ENCODE measurements at regions not wholly inside any gene's neighbourhood (a gene's known extent, or its start where the extent isn't known, plus 50 kb on each side); places are given as distances from the start of the nearest gene placed in this dataset.
"Not testable (repeated sequence)": the region's sequence is repeated elsewhere in the genome, so short reads cannot be mapped to it uniquely, and the experiment has no call there.

GRCh38 chr2:145925591-145925990, 1405.7 kb upstream of the ZEB2 start:
- DNase-seq = no peak

GRCh38 chr2:145919477-145919876, 1399.6 kb upstream of the ZEB2 start:
- no peak for DNase-seq

- no peak for DNase-seq
These were observed 1399.0 kb upstream of the ZEB2 start for GRCh38 chr2:145918951-145919350.

- DNase-seq = no peak
These were observed 1396.9 kb upstream of the ZEB2 start for GRCh38 chr2:145916799-145917198.

GRCh38 chr2:145914716-145915115, 1394.8 kb upstream of the ZEB2 start:
- no peak for DNase-seq

GRCh38 chr2:145910416-145910815, 1390.5 kb upstream of the ZEB2 start:
- no peak for DNase-seq

GRCh38 chr2:145909766-145910165, 1389.8 kb upstream of the ZEB2 start:
- DNase-seq = no peak

- DNase-seq = no peak
These were observed 1389.3 kb upstream of the ZEB2 start for GRCh38 chr2:145909175-145909755.

- no peak for DNase-seq
These were observed 1386.4 kb upstream of the ZEB2 start for GRCh38 chr2:145906354-145906753.

- DNase-seq = no peak
These were observed 1385.5 kb upstream of the ZEB2 start for GRCh38 chr2:145905371-145905770.

GRCh38 chr2:145897151-145897550, 1377.2 kb upstream of the ZEB2 start:
- no peak for DNase-seq

- DNase-seq = no peak
These were observed 1368.0 kb upstream of the ZEB2 start for GRCh38 chr2:145887915-145888314.

GRCh38 chr2:145880997-145881396, 1361.1 kb upstream of the ZEB2 start:
- not testable (repeated sequence) for DNase-seq

- DNase-seq = no peak
These were observed 1355.1 kb upstream of the ZEB2 start for GRCh38 chr2:145875016-145875415.

GRCh38 chr2:145874466-145874865, 1354.5 kb upstream of the ZEB2 start:
- no peak for DNase-seq

GRCh38 chr2:145864501-145864900, 1344.6 kb upstream of the ZEB2 start:
- DNase-seq = no peak

- DNase-seq = no peak
These were observed 1342.0 kb upstream of the ZEB2 start for GRCh38 chr2:145861940-145862339.

GRCh38 chr2:145860083-145860482, 1340.2 kb upstream of the ZEB2 start:
- no peak for DNase-seq

- no peak for DNase-seq
These were observed 1335.2 kb upstream of the ZEB2 start for GRCh38 chr2:145855142-145855541.

GRCh38 chr2:145854039-145854755, 1334.3 kb upstream of the ZEB2 start:
- no peak for DNase-seq

GRCh38 chr2:145851730-145852129, 1331.8 kb upstream of the ZEB2 start:
- no peak for DNase-seq

GRCh38 chr2:145849466-145849865, 1329.5 kb upstream of the ZEB2 start:
- DNase-seq = no peak

GRCh38 chr2:145846982-145847381, 1327.1 kb upstream of the ZEB2 start:
- no peak for DNase-seq

GRCh38 chr2:145845923-145846322, 1326.0 kb upstream of the ZEB2 start:
- DNase-seq = no peak

Data from NCI-H2171 treated with DMSO at 0.1 percent for 48 hours (cell line).